Calu3 (cell line): ENCODE measurements at regions not wholly inside any gene's neighbourhood (a gene's known extent, or its start where the extent isn't known, plus 50 kb on each side); places are given as distances from the start of the nearest gene placed in this dataset.

Source experiments
- BruUV-seq: library from RNA; stranded (reverse); fragments of 400-500 nt; replicated peaks from 2 replicates; lab custom pipeline; 2021; lab: Mats Ljungman, UMichigan
- CTCF ChIA-PET: fragments of 300-600 bp; sonication (Branson Sonifier 250); formaldehyde crosslinking; loops from one replicate; lab custom pipeline; 2022; ENCODE audit warnings: antibody characterized with exemption; lab: Charles Lee
- DNase-seq: peaks from one replicate; pipeline ENCODE4 v3.0.0; 2022
- H3K27ac Mint-ChIP-seq: one replicate; pipeline ENCODE4 v1.8.0; 2022; ENCODE audit warnings: mixed read lengths; ENCODE audit not compliant: unreplicated experiment
- H3K27me3 Mint-ChIP-seq: one replicate; pipeline ENCODE4 v1.8.0; 2022; ENCODE audit warnings: mixed read lengths; ENCODE audit not compliant: unreplicated experiment
- H3K36me3 Mint-ChIP-seq: one replicate; pipeline ENCODE4 v1.8.0; 2022; ENCODE audit warnings: mild to moderate bottlenecking, moderate library complexity, mixed read lengths; ENCODE audit not compliant: insufficient read depth, unreplicated experiment
- H3K4me1 Mint-ChIP-seq: one replicate; pipeline ENCODE4 v1.8.0; 2022; ENCODE audit warnings: mild to moderate bottlenecking, low read depth, mixed read lengths; ENCODE audit not compliant: unreplicated experiment
- H3K4me3 Mint-ChIP-seq: one replicate; pipeline ENCODE4 v1.8.0; 2022; ENCODE audit warnings: mild to moderate bottlenecking, low read depth, moderate library complexity, mixed read lengths; ENCODE audit not compliant: unreplicated experiment
- H3K9me3 Mint-ChIP-seq: one replicate; pipeline ENCODE4 v1.8.0; 2022; ENCODE audit warnings: low read depth, mixed read lengths; ENCODE audit not compliant: unreplicated experiment
- CTCF ChIP-seq: fragments of 200-600 bp; IDR thresholded peaks from one replicate; pipeline ENCODE4 v1.8.0; 2022; ENCODE audit warnings: antibody characterized with exemption; ENCODE audit not compliant: unreplicated experiment
- intact Hi-C: fragments of 100-400 bp; cut with micrococcal nuclease; formaldehyde crosslinking; loops from one replicate; pipeline ENCODE4 v1.10.0; 2022; ENCODE audit not compliant: unreplicated experiment

GRCh38 chr12:91663744-91664143, 481.1 kb upstream of the DCN start:
- Mint-ChIP-seq H3K27me3 (no peaks in the 10 kb centered on the region), H3K4me3 (no peak overlapping the region), H3K9me3 (peaks cover 7% of the 10 kb centered on the region), H3K27ac (no peak overlapping the region), H3K36me3 (no peaks in the 10 kb centered on the region), H3K4me1 (no peaks in the 10 kb centered on the region)
- intact Hi-C loops: no loop called here
- TF ChIP-seq CTCF: no peak
- no peak for DNase-seq
- CTCF ChIA-PET: no interaction called here
- no TSS peak for BruUV-seq

DNA sequence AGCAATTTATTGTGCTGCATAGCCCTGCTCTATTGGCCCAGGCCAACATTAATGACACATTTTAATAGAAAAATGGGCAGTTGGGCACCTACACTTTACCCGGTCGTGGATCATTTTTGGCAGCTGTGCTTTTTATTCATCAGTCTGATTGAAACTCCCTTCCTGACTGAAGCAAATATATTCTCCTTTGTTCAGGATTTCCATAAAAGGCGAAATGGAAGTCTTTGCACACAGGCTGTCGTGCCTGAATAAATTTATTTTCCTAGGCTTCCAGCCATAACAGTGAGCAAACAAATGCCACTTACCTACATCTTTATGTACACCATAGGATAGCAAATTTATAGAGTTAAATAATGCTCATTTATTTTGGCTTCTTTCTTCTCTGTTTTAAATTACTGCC, 480.7 kb upstream of the DCN start:
- no peaks in the 10 kb centered on the region for H3K27me3 Mint-ChIP-seq
- H3K36me3 Mint-ChIP-seq: no peaks in the 10 kb centered on the region
- no peak overlapping the region for H3K27ac Mint-ChIP-seq
- TF ChIP-seq CTCF: no peak
- DNase-seq: no peak
- peaks cover 6% of the 10 kb centered on the region for H3K9me3 Mint-ChIP-seq
- intact Hi-C loops: no loop called here
- BruUV-seq: no TSS peak
- no peaks in the 10 kb centered on the region for H3K4me1 Mint-ChIP-seq
- no peak overlapping the region for H3K4me3 Mint-ChIP-seq
- CTCF ChIA-PET: no interaction called here

GRCh38 chr12:91662021-91662420, 479.4 kb upstream of the DCN start:
- H3K9me3 Mint-ChIP-seq: peaks cover 6% of the 10 kb centered on the region
- no TSS peak for BruUV-seq
- H3K27ac Mint-ChIP-seq: no peak overlapping the region
- H3K27me3 Mint-ChIP-seq: no peaks in the 10 kb centered on the region
- no peaks in the 10 kb centered on the region for H3K4me1 Mint-ChIP-seq
- DNase-seq: no peak
- no peak for TF ChIP-seq CTCF
- intact Hi-C loops: no loop called here
- no peaks in the 10 kb centered on the region for H3K36me3 Mint-ChIP-seq
- CTCF ChIA-PET: no interaction called here
- no peak overlapping the region for H3K4me3 Mint-ChIP-seq

- H3K4me1 Mint-ChIP-seq: no peaks in the 10 kb centered on the region
- peaks cover 2% of the 10 kb centered on the region for H3K9me3 Mint-ChIP-seq
- DNase-seq: no peak
- intact Hi-C loops: no loop called here
- no TSS peak for BruUV-seq
- TF ChIP-seq CTCF: no peak
- no peaks in the 10 kb centered on the region for H3K27me3 Mint-ChIP-seq
- no peaks in the 10 kb centered on the region for H3K36me3 Mint-ChIP-seq
- H3K27ac Mint-ChIP-seq: no peak overlapping the region
- CTCF ChIA-PET: interaction anchor here (1.1 kb wide), 1 partner anchor 12 kb away, joined by 3 read pairs; no protein-coding TSS in a partner anchor
- no peak overlapping the region for H3K4me3 Mint-ChIP-seq
Observed at GRCh38 chr12:91657032-91657431, 474.4 kb upstream of the DCN start.

DNA sequence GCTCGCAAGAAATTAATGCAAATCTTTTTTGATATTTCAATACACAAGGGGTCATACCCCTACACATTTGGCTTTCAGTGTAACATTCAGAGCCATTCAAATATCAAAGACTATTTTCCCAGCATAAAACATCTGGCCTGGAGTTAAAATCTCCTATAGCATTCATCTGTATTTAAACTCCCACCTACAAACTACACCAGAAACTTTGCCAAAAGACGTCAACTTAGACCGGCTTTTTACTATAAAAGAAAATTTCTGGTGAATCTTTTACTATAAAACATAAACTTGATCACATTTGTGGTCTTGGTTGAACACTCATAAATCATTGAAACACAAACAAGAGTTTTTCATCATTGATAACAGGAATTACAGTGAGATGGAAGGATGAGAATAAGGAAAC, 473.3 kb upstream of the DCN start:
- Mint-ChIP-seq H3K4me3 (no peak overlapping the region), H3K27ac (no peak overlapping the region), H3K9me3 (peaks cover 2% of the 10 kb centered on the region), H3K36me3 (no peaks in the 10 kb centered on the region), H3K27me3 (no peaks in the 10 kb centered on the region), H3K4me1 (no peaks in the 10 kb centered on the region)
- BruUV-seq: no TSS peak
- TF ChIP-seq CTCF: no peak
- DNase-seq: no peak
- intact Hi-C loops: no loop called here
- CTCF ChIA-PET: no interaction called here
